ENCODE measurements at regions not wholly inside any gene's neighbourhood (a gene's known extent, or its start where the extent isn't known, plus 50 kb on each side); places are given as distances from the start of the nearest gene placed in this dataset.

DNA sequence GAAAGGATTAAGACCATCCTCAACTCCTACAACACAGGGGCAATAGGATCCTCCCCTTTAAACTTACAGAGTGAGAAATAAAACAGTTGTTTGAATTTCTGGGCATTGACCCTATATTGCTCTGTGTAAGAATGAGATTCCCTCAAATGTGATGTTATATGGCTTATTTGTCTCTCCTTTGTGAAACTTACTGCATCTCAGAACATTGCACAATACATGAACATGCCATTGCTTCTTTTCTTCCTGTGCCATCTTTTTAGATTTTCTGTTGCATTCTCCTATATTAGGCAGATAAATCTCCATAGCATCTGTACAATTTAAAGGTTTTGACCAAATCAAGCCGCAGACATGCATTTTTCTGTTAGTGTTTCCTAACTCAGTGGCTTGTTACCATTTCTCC, 941.9 kb upstream of the FANCL start:
- no peak for TF ChIP-seq EZH2 (IDR thresholded peaks at IDR 0.05; ENCODE audit: borderline replicate concordance, insufficient read depth, low read length, poor library complexity, severe bottlenecking)
- TF ChIP-seq, protein P1, sequence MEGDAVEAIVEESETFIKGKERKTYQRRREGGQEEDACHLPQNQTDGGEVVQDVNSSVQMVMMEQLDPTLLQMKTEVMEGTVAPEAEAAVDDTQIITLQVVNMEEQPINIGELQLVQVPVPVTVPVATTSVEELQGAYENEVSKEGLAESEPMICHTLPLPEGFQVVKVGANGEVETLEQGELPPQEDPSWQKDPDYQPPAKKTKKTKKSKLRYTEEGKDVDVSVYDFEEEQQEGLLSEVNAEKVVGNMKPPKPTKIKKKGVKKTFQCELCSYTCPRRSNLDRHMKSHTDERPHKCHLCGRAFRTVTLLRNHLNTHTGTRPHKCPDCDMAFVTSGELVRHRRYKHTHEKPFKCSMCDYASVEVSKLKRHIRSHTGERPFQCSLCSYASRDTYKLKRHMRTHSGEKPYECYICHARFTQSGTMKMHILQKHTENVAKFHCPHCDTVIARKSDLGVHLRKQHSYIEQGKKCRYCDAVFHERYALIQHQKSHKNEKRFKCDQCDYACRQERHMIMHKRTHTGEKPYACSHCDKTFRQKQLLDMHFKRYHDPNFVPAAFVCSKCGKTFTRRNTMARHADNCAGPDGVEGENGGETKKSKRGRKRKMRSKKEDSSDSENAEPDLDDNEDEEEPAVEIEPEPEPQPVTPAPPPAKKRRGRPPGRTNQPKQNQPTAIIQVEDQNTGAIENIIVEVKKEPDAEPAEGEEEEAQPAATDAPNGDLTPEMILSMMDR (IDR thresholded peaks at IDR 0.05; ENCODE audit: poor library complexity, severe bottlenecking), result no peak
- TF ChIP-seq TAF1 (IDR thresholded peaks at IDR 0.05; ENCODE audit: low read depth), result no peak
- TF ChIP-seq SMC3 (conservative IDR thresholded peaks at IDR 0.05; ENCODE audit: poor library complexity), result no peak
